ENCODE measurements at regions not wholly inside any gene's neighbourhood (a gene's known extent, or its start where the extent isn't known, plus 50 kb on each side); places are given as distances from the start of the nearest gene placed in this dataset.

DNA sequence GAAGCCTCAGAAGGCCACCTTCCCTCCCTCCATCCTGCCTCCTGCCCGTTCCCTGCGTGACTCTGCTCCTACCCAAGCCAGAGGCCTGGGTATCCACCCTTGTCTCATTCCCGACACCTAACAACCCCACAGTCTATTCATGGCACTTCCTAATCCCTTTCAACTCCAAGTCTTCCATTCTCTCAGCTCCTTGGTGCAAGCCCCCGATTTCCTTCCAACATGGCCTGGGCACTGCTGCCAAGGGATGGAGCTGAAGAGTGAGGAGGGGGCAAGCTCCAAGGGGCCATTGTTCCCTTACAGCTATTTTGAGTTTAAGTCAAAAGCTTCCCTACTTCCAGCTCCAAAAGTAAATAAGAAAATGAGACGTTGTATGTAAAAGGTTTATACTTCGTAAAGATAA lies 84.8 kb upstream of the ASB18 start:
- TF ChIP-seq, protein P1, sequence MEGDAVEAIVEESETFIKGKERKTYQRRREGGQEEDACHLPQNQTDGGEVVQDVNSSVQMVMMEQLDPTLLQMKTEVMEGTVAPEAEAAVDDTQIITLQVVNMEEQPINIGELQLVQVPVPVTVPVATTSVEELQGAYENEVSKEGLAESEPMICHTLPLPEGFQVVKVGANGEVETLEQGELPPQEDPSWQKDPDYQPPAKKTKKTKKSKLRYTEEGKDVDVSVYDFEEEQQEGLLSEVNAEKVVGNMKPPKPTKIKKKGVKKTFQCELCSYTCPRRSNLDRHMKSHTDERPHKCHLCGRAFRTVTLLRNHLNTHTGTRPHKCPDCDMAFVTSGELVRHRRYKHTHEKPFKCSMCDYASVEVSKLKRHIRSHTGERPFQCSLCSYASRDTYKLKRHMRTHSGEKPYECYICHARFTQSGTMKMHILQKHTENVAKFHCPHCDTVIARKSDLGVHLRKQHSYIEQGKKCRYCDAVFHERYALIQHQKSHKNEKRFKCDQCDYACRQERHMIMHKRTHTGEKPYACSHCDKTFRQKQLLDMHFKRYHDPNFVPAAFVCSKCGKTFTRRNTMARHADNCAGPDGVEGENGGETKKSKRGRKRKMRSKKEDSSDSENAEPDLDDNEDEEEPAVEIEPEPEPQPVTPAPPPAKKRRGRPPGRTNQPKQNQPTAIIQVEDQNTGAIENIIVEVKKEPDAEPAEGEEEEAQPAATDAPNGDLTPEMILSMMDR (IDR thresholded peaks at IDR 0.05 in 8 of 11, conservative IDR thresholded peaks at IDR 0.05 in 3 of 11), result no peak
- no peak for TF ChIP-seq POLR2AphosphoS5 (IDR thresholded peaks at IDR 0.05)
- TF ChIP-seq POLR2A (IDR thresholded peaks at IDR 0.05), result no peak
